GM23338 (cell line): ENCODE measurements at regions not wholly inside any gene's neighbourhood (a gene's known extent, or its start where the extent isn't known, plus 50 kb on each side); places are given as distances from the start of the nearest gene placed in this dataset.

ENCODE experiments used
- CREB1 ChIP-seq: fragments of 250-450 bp; sonication (Bioruptor Pico); IDR thresholded peaks from 2 replicates; pipeline ENCODE4 v1.5.0; 2020; ENCODE audit warnings: low read depth, mild to moderate bottlenecking, moderate library complexity
- CTCF ChIP-seq, 2 experiments: fragments of 200-600 bp in 1 of 2; sonication (generic) in 1 of 2; conservative IDR thresholded peaks; 2 replicates each; pipeline versions ENCODE4 v1.5.1 to v1.6.1; 2016 to 2017; ENCODE audit warnings: antibody characterized with exemption in 2 of 2, low read depth in 2 of 2, mild to moderate bottlenecking in 2 of 2, moderate library complexity in 1 of 2
- ETS1 ChIP-seq: IDR thresholded peaks from 2 replicates; pipeline ENCODE4 v1.6.1; 2016; ENCODE audit warnings: antibody characterized with exemption
- EZH2phosphoT487 ChIP-seq: fragments of 200-600 bp; sonication (generic); IDR thresholded peaks from one replicate; pipeline ENCODE4 v1.8.1; 2018; ENCODE audit warnings: antibody characterized with exemption; ENCODE audit not compliant: unreplicated experiment
- POLR2AphosphoS5 ChIP-seq: IDR thresholded peaks from 2 replicates; pipeline ENCODE4 v1.6.1; 2016; ENCODE audit warnings: antibody characterized with exemption, low read depth

- no peak for TF ChIP-seq POLR2AphosphoS5
- no peak for TF ChIP-seq CTCF (conservative IDR thresholded peaks at IDR 0.05; ENCODE audit: low read depth in 2 of 2)
- TF ChIP-seq EZH2phosphoT487: no peak
- TF ChIP-seq ETS1: no peak
- no peak for TF ChIP-seq CREB1 (CRISPR knock-in tag)
Observed at GRCh38 chr2:206869824-206870495, 69.4 kb upstream of the CPO start.
